ENCODE measurements at regions not wholly inside any gene's neighbourhood (a gene's known extent, or its start where the extent isn't known, plus 50 kb on each side); places are given as distances from the start of the nearest gene placed in this dataset.

DNA sequence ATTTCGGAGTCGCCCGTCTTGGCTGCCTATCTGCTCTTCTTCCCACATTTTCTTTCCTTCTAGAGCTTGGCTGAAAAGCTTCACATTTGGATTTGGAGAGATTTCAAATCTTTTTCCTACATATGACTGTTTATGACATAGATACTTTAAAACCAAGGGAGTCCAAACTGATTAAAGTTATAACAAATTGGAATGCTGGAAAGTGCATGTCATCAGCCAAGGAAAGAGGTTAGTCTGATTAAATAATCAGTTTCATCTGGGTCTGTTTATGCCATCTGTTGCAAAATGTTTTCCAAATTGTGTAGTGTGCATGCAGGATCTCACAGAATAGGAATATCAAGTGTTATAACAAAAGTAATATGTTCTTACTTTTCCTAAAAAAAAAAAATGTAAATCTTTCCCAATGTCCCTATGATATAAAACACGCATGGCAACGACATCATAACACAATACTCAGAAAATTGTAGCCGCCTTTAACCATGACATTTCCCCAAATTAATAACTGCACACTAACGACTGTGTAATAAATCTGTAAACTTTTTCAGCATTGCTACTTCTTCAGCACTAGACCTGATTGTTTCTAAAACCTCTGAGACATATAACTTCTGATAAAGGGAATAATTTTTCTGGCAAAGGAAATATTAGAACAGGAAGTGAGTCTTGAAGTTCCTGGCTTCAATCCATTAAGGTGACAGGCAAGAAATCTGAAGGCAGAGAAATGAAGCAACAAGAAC, 230.2 kb upstream of the FOXQ1 start:
- DNase-seq, result no peak

DNA sequence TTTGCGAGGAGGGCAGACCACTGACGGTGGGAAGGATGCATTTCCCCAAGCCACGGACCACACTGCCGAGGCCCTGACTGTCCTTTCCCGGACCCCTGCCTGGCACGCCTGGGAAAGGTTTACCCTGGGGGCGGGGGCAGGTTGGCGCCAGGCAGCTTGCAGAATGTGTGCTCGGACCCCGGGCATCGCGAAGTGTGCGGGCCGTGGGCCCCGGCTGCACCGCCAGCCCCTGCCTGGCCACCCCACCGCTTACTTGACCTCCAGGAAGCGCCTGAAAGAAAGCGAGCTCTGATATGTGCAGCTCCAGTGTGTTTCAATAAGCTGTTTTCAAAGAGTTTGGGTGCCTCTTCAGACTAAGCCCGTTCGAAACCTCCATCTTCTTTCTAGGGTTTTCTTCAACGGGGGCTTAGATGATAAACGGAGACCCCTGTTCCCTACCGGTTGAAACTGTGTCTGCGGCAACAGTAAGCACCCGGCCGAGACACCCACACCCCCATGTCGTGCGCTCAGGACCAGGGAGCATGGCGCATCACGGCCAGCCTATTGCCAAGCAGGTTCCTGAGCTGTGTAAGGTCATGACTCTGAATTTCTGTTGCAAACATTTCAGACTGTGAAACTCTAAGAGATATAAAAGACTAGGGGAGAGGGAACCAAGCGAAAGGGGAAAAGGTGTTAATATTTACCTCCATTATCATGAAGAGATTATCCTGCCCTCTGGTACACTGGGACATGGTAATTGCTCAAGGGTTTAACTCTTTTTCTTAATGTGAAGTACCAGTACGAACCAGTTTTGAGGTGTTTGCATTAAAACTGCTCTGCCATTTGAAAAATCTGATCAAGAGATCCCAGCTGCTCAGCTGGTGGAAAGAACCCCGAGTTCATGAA, 231.2 kb upstream of the FOXQ1 start:
- no peak for DNase-seq

DNA sequence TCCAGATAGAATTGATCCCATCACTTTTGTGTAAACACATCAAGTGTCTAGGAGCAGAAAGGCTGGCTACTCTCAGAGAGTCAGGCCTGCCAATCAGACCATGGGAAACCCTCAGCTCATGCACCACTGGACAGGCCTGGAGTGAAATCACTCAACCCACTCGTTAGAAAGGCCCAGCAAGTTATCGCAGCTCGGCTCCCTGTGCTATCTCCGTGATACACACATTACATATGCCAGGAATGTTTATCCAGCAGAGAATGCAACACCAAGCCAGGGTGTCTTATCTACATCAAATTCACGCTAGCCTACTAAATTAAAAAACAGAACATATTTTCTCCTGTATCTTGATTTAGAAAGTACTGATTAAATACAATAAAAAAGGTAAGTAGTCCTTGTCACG, 232.4 kb upstream of the FOXQ1 start:
- no peak for DNase-seq

DNA sequence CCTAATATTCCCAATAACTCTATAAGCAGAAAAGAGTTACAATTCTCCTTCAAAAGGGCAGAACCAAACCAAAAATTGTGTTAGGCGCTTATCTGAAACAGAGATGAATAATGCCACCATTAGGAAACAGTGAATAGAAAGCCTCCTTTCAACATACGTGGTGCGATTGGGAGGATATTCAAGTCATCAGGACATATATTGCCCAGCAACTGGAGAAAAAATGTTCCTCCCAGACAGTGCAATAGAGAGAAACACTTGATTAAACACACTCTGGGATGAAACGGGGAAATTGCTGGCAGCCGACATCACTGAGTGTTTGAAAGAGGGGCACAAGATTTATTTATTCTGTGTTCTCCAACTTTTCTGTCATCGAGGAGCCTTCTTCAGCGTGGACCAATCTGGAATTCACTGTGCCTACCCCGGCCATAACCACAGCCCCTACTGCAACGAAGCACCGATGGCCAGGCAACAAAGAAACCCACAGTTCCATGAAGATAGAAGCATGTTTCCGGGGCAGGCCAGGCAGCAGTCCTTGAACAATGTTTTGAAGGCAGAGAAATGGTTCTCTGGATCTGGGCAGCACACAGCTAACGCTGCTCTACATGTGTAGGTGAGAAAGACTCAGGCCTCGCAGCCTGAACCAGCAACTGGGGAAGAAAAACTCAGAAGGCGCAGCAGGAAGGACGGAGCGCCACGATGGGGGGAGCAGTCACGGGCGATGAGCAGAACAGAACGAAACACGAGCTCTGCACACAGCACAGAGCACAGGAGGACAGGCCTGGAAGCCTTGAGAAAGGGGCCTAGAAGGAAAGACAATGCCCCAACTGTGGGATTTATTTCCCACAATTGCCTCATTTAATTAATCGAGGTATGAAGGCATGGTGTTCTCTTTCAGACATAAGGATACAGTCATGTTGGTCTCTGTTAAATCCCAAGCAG, 234.2 kb upstream of the FOXQ1 start:
- DNase-seq, result no peak

DNA sequence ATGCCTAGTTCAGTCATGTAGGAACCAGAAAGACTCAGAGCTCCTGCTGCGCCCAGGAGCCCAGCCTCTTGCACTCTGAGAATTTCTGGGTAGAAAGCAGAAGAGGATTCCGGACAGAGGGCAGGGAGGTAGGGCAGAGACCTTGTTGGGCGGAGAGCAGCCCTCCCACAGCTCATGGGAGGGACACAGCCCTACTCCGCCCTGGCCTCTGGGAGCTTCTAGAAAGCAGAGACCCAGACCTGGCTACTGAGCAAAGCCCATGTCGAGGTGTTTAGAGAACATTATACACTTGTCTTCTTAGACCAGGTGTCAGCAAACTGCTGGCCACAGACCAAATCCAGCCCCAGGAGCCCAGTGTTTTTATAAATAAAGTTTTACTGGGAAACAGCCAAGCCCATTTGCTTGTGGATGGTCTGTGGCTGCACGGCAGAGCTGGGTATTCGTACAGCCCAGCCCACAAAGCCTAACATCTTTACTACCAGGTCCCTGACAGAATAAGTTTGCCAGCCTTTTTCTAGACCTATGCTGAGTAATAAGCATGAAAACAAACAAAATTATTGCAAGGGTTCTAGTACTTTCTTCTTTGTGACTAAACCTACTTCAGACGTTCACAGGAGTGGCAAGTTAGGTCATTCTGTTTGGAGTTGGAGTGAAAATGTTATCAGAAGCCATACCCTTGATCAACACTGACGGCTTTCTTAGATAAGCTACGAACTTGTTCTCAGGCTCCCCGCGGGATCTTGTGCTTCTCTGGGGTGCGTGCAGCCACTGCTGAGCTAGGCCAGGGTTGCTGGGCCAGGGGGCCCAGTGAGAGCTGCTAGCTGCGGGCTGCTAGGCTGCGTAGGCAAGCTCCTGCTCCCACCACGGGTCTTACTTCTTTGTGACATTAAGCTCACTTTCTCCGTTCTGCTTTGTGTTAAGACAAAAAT, 235.1 kb upstream of the FOXQ1 start:
- DNase-seq, result no peak

DNA sequence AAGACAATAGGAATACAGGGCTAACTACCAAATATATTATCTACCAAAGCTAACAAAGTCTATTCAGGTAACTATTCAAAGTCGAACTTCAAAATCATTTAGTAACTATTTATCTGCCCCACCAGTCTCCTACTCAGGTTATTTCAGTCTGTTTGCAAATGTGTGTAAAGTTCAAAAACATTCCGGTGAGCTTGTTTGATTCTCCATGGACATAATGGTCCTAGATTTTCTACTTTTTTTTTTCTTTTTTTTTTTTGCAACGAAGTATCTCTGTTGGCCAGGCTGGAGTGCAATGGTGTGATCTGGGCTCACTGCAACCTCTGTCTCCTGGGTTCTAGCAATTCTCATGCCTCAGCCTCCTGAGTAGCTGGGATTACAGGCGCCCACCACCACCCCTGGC, 236.0 kb upstream of the FOXQ1 start:
- no peak for DNase-seq

DNA sequence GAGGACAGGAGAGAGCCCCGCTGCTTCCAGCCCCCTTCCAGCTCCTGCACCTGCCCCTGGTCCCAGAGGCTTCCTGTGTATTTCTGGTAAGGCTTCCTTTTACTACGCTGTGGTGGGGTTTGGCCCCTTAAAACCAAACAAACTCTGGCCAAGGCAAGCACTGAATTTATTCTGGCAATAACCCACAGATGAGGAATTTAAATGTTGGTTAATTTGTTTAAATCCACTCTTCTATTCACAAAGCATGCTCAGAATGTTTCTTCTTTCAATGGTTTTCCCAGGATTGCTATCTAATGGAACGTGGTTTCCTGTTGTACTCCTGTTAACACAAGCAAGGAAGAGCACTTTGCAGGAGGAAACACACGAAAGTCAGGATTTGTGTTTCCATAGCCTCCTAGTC, 236.5 kb upstream of the FOXQ1 start:
- DNase-seq, result no peak

DNA sequence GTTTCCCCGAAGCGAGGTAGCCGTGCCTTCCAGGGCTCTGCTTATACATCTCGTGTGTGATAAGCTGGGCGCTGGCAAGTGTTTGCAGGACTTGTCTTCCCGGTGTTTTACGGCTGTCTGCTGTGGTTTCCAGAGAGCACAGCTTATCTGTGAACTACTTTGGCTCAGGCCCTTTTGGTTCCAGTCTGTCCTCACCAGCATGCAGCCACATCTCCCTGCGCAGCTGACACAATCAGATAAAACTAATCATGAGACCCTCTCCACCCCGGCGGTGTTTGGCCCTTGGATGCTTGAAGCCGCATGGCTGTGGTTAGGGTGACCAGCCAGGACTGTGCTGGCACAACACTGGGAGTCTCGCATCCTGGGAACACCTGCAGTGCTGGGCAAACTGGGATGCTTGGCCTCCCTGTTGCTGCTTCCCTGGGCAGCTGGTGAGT, 241.8 kb upstream of the FOXQ1 start:
- DNase-seq, result no peak

DNA sequence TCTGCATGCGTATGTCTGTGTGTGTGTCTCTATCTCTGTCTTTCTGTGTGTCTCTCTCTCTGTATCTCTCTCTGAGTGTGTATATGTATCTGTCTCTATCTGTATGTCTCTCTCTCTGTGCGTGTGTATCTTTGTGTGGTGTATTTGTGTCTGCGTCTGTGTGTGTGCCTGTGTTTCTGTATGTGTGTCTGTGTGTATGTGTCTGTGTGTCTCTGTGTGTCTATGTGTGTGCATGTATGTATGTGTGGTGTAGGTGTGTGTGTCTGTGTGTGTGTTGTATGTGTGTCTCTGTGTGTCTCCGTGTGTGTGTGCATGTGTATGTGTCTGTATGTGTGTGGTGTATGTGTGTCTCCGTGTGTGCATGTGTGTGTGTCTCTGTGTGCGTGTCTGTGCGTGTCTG, 243.0 kb upstream of the FOXQ1 start:
- no peak for DNase-seq

DNA sequence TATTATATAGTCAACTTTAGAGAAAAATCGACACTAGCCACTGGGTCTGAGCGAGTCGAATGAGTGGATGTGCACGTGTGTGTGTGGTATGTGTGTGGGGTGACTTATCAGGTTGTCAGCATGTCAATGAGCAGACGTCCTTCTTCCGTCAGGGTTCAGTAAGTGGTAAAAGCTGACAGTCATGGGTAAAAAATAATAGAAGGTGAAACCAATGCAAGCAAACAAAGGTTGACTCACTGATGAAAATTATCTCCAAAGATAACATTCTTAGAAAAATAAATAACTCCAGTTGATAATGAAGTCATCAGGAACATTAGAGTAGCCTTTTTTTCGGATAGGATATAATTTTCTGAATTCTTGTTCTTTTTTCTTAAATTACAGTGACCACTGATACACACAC, 243.8 kb upstream of the FOXQ1 start:
- no peak for DNase-seq

DNA sequence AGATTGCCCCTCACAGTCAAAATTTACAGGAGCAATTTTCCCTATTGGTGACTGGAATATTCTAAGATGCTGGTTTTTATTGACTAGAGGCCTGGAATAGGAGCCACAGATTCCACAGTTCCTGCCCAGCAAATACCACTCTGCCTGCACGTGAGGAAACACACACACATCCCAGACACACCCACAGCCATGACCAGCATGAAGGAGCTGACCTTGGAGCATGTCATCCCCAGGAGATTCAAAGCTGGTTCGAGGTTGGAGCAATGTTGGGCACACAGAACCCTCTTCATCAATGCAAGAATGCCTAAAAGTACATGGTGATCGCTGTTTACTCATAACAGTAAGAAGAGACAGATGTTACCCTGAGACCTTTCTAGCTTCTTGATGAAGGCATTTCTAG, 244.6 kb upstream of the FOXQ1 start:
- no peak for DNase-seq

DNA sequence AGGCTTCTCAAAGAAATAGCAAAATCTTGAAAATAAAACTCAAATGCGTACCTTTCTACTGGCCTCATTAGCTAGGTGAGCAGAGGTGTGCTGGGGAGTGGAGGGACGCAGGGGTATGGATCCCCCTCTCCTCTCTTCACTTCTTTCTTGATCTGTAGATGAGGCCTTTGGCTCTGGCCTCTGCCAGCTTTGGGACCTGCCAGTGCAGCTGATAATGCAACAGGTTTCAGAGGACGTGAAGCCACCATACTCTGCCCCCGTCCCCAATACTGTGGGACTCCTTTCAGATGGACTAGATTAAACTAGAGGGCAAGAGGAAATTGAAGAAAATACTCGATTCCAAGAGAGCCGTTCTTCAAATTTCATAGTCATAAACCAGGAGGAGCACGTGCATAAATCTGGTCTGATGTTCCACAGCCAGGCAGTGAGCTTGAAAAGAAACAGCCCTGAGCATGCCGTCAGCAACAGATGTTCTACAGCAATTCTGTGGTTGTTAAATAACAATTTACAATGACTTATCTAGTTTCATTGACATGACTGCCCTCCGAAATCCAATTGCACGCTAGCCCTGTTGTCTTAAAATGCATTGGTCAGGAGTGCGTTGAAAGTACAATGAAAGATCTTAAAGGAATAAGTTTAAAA, 245.3 kb upstream of the FOXQ1 start:
- no peak for DNase-seq

DNA sequence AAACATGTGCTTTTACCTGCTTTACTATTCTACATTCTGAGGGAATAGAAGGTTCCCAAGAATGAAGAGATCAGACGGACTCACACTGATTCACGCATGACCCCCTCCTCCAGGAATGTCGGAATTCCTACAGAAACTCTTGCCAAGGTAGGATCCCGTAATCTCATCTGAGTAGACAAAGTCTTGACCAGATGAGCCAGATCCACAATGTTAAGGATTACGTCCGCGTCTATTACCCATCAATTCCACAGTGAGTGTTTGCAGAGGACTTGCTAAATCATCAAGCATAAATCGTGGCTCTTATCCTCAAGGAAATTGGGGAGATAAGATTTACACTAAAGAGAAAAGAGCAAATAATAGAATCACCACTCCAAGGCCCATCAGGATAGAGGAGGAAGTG, 245.9 kb upstream of the FOXQ1 start:
- DNase-seq, result no peak

DNA sequence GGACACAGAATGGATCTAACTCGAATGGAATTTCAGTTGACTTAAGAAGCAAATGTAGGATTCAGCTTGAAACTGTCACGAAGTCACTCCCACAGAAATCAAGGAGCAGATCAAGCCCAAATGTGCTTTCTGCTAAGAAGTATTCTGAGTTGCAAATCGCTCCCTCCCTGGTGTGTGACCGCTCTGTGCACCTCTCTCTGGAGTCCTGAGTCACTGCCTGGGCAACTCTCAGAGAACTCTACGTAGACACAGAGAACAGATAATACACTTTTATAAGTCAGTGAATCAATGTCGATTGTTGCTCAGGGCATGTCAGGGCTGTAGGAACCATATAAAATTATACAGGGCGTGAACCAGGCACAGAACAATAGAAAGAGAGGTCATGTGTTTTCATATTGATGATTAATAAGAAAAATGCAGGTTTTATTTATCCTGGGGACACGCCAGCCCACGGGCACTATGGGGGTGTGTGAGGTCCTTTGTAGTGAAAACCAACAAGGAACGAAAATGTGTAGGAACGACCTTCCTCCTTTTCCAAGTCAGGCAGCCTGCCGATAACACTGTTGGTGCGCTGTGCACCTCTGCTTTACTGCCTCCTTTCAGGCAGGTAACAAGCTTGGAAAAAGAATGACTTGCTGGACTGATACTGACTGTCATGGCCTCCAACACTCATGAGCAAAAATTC, 248.1 kb upstream of the FOXQ1 start:
- DNase-seq, result no peak

DNA sequence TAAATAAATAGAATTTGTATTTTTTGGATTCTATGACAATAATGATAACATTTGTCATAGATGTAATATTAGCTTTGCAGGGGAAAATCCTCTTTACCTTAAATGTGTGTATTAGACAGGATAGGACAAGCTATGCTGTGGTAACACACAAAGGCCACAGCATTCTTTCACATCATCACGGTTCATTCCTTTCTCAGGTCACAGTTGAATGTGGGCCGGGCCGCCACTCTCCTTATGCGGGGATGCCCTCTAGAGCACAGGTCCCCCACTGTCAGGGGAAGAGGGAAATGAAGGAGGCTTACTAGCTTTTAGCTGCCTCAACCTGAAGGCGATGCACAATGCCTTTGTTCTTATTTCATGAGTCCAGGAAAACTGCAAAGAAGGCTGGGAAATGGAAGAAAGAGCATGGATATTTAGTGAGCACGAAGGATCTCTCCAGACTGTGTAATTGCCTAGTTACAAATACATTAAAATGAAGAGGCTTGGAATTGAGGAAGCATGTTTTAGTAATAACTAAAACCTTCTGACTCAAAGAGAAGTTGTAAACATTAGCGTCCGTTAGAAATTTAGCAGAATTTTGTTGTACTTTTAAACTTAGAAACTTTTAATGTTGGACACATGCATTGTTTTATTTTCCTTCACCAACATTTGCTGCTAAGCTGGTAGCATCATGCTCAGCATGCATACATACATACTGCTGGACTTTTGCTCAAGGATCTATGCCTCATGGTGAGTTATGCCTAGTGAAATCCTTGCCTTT, 248.9 kb upstream of the FOXQ1 start:
- no peak for DNase-seq

DNA sequence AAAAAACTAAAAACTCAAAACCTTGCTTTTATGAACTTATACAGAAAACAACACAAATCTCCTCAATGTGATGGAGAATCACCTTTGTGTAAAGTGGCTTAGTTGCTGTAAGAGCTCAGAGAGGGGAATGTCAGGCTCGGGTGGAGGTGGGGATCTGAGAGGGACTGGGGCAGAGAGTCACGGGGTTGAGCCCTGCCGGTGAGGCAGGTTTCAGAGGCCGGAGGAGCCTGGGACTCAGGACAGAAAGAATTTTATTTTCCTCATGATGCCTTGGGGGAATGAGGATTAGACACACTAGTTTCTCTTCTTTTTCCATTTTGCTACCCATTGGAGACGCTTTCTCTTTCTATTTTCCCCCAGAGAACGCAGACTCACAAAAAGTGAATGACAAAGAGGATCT, 252.3 kb upstream of the FOXQ1 start:
- no peak for DNase-seq

DNA sequence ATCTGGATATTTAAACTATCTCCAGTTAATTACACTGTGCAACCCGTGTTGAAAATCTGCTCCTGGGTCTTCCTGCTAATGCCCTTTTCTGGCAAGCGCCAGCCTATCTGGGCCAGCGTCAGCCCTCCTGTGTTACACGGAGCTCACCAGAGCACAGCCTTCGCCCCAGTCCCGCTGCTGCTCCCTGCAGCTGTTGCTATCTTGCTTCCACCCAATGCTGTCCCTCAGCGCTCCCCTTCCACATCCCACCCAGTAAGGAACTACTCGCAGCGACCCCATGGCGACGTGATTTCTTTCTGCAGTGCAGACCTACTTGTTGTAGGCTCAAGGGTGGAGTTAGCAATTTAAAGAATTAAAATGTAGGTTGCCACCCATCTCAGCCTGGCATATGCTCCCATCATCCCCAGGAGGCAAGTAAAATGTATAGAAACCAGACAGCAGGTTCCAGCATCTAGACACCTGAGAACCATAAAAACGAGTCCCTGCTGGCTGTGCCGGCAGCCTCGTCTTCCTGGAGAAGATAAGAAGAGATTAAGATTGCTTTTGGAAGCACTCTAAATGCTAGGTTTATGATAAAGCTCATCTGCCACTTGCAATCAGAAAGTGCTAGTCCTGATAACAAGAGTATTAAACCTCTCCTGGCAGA, 254.3 kb upstream of the FOXQ1 start:
- DNase-seq, result no peak

DNA sequence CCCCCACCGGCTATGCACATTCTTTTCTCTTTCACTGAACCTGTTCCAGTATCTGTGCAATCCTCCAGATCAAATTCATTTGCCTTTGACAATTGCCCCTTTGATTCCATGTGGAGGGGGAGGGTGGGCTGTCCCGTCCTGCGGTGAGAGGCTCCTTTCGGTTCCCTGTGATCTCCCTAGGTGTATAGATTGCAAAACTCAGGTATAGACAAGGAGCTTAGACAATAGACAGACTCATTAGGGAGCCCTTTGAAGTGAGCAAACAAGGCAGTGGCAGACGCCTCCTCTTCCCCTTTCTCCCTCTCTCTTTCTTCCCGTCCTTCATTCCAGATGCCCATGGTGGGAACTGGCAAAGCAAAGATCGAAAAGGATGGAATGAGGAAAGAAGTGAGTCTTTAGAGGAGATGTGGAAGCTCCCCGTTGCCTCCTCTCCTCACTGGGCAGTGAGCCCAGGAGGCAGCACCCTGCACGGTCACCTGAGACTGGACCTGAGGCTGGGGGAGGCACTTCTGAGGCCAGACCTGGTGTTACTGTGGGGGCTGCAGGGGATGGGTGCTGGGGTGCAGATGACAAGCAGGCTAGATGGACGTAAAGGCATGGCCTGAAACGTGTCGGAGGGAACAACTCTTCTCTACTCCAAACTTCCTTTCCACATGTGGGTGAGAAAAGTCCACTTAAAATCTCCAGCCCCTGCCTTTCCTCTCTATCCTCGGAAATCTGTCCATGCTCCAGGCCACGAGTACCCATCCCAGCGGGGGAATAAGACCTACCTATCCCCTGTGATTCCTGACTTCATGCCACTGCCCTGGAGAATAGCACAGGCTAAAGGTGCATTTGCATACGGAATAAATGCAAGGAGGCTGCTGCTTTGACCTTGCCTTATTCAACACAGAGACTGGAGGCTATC, 256.6 kb upstream of the FOXQ1 start:
- no peak for DNase-seq

DNA sequence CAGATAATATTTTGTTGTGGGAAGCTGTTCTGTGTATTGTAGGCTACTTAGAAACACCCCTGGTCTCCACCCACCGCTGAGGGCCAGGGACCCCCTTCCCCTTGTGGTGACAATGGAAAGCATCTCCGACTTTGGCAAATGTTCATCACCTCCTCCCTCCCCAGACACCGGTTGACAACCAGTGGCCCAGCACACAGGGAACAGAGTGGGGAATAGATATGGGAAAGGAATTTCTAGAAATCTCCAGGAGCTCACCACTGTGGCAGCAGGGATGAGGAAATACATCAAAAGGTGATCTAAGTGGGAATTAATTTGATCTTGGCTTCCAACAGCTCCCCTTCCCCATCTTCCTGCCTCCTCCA, 257.3 kb upstream of the FOXQ1 start:
- no peak for DNase-seq
